GM19025 (cell line): ENCODE measurements at regions not wholly inside any gene's neighbourhood (a gene's known extent, or its start where the extent isn't known, plus 50 kb on each side); places are given as distances from the start of the nearest gene placed in this dataset.
"Not testable (repeated sequence)": the region's sequence is repeated elsewhere in the genome, so short reads cannot be mapped to it uniquely, and the experiment has no call there.

Source experiments
- ATAC-seq: cut with Tn5 transposase; IDR thresholded peaks from one replicate; pipeline ENCODE4 v1.9.1; 2021; ENCODE audit warnings: mild to moderate bottlenecking, low read depth, moderate library complexity; ENCODE audit not compliant: unreplicated experiment

DNA sequence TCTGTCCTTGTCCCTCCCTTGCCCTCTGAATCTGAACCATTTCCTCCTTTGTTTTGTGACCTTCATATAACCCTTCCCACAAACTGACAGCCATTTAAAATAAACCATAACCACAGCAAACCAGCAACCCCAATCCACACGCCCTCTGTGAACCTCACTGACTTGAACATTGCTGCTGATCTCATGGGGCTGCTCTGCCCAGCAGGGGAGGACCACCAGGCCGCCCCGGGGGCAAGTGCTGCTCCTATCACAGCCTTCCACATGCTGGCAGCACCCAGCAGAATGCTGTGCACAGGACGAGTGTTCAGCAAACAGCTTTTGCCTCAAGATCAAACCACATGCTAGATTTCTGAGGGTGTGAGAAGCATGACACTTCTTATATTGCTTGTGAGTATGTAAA is 73.9 kb upstream of the UXS1 start:
- no peak for ATAC-seq

DNA sequence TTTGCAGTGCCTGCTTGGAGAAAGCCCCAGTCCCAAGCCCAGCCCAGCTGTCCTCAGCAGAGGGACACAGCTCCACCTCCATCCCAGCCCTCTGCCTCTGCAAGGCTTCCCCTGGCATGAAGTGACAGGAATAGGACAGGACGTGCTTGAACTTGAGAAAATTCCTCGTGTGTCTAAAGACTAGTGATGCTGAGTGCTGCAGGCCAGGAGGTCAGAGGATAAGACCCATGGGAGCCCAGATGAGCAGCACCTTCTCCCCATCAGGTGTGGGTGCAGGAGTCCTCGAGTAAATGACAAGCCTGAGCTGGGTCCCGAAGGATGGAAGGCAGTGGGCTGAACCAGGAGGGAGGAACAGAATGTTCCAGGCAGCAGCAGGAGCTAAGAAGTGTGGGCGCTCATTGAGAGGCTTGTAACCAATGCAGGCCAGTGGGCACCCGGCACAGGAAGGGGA is 67.8 kb upstream of the UXS1 start:
- ATAC-seq: no peak

DNA sequence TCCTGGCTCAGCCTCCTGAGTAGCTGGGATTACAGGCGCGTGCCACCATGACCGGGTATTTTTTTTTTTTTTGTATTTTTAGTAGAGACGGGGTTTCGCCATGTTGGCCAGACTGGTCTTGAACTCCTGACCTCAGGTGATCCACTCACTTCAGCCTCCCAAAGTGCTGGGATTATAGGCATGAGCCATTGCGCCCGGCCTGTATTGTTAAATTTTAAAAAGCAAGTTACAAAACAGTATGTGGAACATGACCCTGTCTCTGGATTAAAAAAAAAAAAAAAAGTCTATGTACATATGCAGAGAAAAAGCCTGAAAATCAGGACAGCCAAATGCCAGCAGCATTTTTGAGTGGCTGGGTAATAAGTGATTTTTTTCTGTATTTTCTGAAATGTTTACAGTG is 64.8 kb upstream of the UXS1 start:
- not testable (repeated sequence) for ATAC-seq

DNA sequence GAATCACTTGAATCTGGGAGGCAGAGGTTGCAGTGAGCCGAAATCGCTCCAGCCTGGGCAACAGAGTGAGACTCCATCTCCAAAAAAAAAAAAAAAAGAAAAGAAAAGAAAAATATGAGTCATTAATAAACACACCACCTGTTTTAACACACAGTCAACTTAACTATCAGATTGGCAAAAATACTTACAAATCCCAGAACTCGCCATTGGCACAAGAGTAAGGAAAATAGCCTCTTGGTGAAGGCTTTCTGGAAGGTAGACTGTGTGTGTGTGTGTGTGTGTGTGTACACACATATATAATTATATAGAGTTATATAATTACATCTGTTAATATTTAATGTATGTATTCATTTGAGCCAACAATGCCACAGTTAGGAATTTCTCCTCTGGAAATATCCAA is 63.7 kb upstream of the UXS1 start:
- ATAC-seq: no peak

DNA sequence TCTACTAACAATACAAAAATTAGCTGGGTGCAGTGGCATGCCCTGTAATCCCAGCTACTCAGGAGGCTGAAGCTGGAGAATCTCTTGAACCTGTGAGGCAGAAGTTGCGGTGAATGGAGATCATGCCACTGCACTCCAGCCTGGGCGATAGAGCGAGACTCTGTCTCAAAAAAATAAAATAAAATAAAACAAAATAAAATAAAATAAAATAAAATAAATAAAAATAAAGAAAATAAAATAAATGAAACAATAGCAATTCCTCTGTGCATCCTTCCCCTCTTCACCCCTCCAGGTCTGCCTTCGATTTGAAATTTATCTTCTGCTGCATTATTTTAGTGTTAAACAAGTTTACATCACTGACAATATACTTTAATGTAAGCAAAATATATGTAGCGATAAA is 63.0 kb upstream of the UXS1 start:
- no peak for ATAC-seq

DNA sequence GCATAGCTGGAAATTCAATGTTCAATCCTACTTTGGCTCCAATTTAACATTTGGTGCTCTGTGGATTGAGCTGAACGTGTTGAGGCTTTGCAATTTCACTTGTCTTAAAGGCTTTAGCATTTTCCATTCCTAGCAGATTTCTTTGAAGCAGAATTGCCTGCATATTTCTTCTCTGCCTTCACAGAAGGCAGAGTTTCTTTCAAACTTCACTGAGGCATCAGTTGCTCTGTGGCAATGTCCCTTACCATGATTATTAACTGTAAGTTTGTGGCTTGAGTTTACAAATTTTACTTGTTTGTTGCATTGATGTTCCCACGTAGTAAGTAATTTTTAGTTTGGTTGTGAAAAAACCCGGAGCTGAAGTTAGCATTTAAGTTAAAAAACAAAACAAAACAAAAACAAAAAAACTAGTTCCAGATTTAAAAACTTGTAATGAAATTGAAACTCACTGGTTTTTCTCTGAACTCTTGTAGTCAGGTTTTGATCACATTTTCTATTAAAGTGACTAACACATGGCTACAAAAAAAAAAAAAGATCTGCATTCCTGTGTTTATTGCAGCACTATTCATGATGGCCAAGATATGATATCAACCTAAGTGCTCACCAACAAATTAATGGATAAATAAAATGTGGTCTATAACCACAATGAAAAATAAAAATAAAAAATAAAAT is 55.2 kb upstream of the UXS1 start:
- not testable (repeated sequence) for ATAC-seq

DNA sequence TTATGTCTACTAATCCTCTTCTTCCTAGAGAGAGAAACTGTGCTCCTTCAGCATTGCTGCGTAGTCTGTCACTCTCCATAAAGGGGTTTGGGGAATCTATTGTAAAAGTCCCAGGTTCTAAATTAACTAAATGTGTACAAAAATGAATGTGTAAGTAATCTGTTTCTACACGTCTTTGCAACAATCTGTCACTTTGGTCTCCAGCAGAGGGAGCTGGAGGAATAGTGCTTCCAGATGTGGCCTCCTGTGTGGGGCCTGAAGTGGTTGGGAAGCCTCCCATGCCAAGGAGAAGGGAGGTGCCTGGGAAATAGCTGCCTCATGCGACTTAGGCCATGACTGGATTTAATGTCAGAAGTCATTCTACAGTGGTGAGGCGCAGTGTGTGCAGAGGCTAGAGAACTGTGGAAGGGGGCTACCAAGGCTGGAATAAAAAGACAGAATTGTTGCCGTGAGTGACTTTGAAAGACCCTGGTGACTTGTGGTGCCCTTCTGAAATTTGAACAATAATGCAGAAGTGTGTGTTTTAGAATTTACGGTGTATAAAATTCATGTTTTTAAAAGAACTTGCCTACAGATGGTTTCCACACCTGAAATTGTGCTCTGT is 54.5 kb upstream of the UXS1 start:
- not testable (repeated sequence) for ATAC-seq
